ENCODE measurements at regions not wholly inside any gene's neighbourhood (a gene's known extent, or its start where the extent isn't known, plus 50 kb on each side); places are given as distances from the start of the nearest gene placed in this dataset.

DNA sequence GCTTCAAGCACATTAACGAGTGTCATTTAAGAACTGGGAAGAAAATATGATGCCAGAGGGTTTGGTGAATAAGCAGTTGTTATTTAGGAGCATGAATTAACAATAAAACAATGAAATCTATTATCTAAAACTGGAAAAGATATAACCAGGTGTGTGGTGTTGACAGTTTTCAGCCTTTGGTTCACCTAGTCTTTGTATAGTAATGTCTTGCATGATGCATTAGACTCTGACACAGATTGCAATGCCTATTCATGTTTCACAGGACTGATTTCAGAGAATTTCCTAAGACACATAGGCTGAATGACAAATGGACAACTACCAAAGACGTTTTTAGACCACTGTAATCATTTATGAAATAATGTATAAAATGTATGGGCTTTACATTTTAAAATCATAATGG lies 135.1 kb upstream of the CAV2 start:
- TF ChIP-seq ELF1 (IDR thresholded peaks at IDR 0.05; ENCODE audit: borderline replicate concordance, low read depth) (no peak), CTCF (IDR thresholded peaks at IDR 0.05 in 2 of 3, conservative IDR thresholded peaks at IDR 0.05 in 1 of 3; ENCODE audit: borderline replicate concordance in 1 of 3, insufficient read depth in 1 of 3, low read depth in 2 of 3, low read length in 2 of 3) (no peak), EZH2 (IDR thresholded peaks at IDR 0.05) (no peak), POLR2A (IDR thresholded peaks at IDR 0.05; ENCODE audit: borderline replicate concordance, extremely low read depth, insufficient read depth, insufficient read length) (no peak), EZH2phosphoT487 (IDR thresholded peaks at IDR 0.05; ENCODE audit: borderline replicate concordance) (no peak), ZFX (IDR thresholded peaks at IDR 0.05) (no peak), CEBPB (IDR thresholded peaks at IDR 0.05; ENCODE audit: low read depth) (no peak), SP1 (IDR thresholded peaks at IDR 0.05; ENCODE audit: low read depth) (no peak), MAX (IDR thresholded peaks at IDR 0.05) (no peak), FOSL1 (IDR thresholded peaks at IDR 0.05; ENCODE audit: low read depth) (no peak), ATF3 (IDR thresholded peaks at IDR 0.05) (no peak)
- TF ChIP-seq, protein P1, sequence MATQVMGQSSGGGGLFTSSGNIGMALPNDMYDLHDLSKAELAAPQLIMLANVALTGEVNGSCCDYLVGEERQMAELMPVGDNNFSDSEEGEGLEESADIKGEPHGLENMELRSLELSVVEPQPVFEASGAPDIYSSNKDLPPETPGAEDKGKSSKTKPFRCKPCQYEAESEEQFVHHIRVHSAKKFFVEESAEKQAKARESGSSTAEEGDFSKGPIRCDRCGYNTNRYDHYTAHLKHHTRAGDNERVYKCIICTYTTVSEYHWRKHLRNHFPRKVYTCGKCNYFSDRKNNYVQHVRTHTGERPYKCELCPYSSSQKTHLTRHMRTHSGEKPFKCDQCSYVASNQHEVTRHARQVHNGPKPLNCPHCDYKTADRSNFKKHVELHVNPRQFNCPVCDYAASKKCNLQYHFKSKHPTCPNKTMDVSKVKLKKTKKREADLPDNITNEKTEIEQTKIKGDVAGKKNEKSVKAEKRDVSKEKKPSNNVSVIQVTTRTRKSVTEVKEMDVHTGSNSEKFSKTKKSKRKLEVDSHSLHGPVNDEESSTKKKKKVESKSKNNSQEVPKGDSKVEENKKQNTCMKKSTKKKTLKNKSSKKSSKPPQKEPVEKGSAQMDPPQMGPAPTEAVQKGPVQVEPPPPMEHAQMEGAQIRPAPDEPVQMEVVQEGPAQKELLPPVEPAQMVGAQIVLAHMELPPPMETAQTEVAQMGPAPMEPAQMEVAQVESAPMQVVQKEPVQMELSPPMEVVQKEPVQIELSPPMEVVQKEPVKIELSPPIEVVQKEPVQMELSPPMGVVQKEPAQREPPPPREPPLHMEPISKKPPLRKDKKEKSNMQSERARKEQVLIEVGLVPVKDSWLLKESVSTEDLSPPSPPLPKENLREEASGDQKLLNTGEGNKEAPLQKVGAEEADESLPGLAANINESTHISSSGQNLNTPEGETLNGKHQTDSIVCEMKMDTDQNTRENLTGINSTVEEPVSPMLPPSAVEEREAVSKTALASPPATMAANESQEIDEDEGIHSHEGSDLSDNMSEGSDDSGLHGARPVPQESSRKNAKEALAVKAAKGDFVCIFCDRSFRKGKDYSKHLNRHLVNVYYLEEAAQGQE (IDR thresholded peaks at IDR 0.05; ENCODE audit: low read depth) = no peak

Data from HCT116 (cell line).